K562 (cell line): ENCODE measurements at regions not wholly inside any gene's neighbourhood (a gene's known extent, or its start where the extent isn't known, plus 50 kb on each side); places are given as distances from the start of the nearest gene placed in this dataset.

ENCODE experiments used
- ATAC-seq: fragments of 200-7000 bp; cut with Tn5 transposase; 3 replicates; pipeline ENCODE4 v1.9.1; 2020; ENCODE audit warnings: moderate library complexity
- BruUV-seq: library from RNA; stranded (reverse); fragments of 400-500 nt; replicated peaks from 2 replicates; lab custom pipeline; 2021; lab: Mats Ljungman, UMichigan
- CTCF ChIA-PET: fragments of 300-600 bp; formaldehyde crosslinking; extraction: SDS; loops from one replicate; lab custom pipeline; 2021; ENCODE audit warnings: low intra/inter-chr PET ratio; lab: Yijun Ruan, JAX
- POLR2A ChIA-PET: fragments of 300-600, 350-650 bp; sonication (Branson Sonifier 250); formaldehyde crosslinking; extraction: SDS; loops from one replicate; lab custom pipeline; 2021; ENCODE audit warnings: antibody characterized with exemption, inconsistent platforms; lab: Yijun Ruan, JAX
- DNase-seq, 4 experiments: peaks; one replicate each; pipeline versions ENCODE4 v3.0.0 to v3.0.0-alpha.2; 2011 to 2018; ENCODE audit warnings: low spot score in 3 of 4, mixed read lengths in 3 of 4; ENCODE audit errors: extremely low read depth in 1 of 4
- FAIRE-seq: peaks from 2 replicates; lab custom pipeline; 2011; peaks lifted over from hg19 to GRCh38; lab: Jason Lieb, UNC
- H2AFZ ChIP-seq: 2 replicates; pipeline ENCODE4 v1.6.0; 2011; ENCODE audit warnings: low read depth, low read length, control low read depth, inconsistent platforms
- H3K27ac ChIP-seq: fragments of 200-600 bp; 3 replicates; pipeline ENCODE4 v1.8.0; 2011; ENCODE audit warnings: low read depth, mild to moderate bottlenecking, control low read depth, inconsistent platforms, low read length, moderate library complexity, mixed read lengths; ENCODE audit errors: extremely low read depth
- H3K27me3 ChIP-seq, 2 experiments: fragments of 300-600 bp in 1 of 2; 2 replicates in 1 of 2; 3 replicates in 1 of 2; pipeline versions ENCODE4 v1.6.0 to v1.8.0; 2011; ENCODE audit warnings: inconsistent platforms in 2 of 2, low read length in 2 of 2, mild to moderate bottlenecking in 1 of 2, mixed read lengths in 1 of 2, moderate library complexity in 1 of 2; ENCODE audit not compliant: control insufficient read depth in 2 of 2, insufficient read depth in 2 of 2
- H3K36me3 ChIP-seq: fragments of 300-600 bp; 3 replicates; pipeline ENCODE4 v1.8.0; 2011; ENCODE audit warnings: mild to moderate bottlenecking, low read length, inconsistent platforms; ENCODE audit not compliant: control insufficient read depth, insufficient read depth
- H3K4me1 ChIP-seq, 2 experiments: fragments of 200-600 bp in 1 of 2; replicated peaks in 1 of 2; 2 replicates in 1 of 2; 3 replicates in 1 of 2; pipeline versions ENCODE4 v1.5.1 to v1.8.0; 2011; ENCODE audit warnings: inconsistent platforms in 2 of 2, low read length in 2 of 2, mild to moderate bottlenecking in 1 of 2, mixed read lengths in 1 of 2, moderate library complexity in 1 of 2; ENCODE audit not compliant: control insufficient read depth in 2 of 2, insufficient read depth in 2 of 2
- H3K4me2 ChIP-seq: 2 replicates; pipeline ENCODE4 v1.6.1; 2011; ENCODE audit warnings: low read length, control low read depth, inconsistent platforms, mixed read lengths; ENCODE audit not compliant: insufficient read depth
- H3K4me3 ChIP-seq: fragments of 200-600 bp; sonication (generic), shearing (Covaris generic); 2 replicates; pipeline ENCODE4 v1.5.1; 2016; ENCODE audit warnings: control low read depth, inconsistent platforms
- H3K79me2 ChIP-seq: fragments of 200-600 bp; 3 replicates; pipeline ENCODE4 v1.8.0; 2011; ENCODE audit warnings: low read length, inconsistent platforms; ENCODE audit not compliant: control insufficient read depth, insufficient read depth
- H3K9ac ChIP-seq, 2 experiments: 2 replicates each; pipeline versions ENCODE4 v1.6.0 to v1.6.1; 2011; ENCODE audit warnings: low read depth in 2 of 2, low read length in 2 of 2, control low read depth in 1 of 2, inconsistent platforms in 1 of 2, mild to moderate bottlenecking in 1 of 2, mixed read lengths in 1 of 2; ENCODE audit not compliant: insufficient read depth in 1 of 2
- H3K9me1 ChIP-seq: one replicate; pipeline ENCODE4 v1.6.0; 2011; ENCODE audit warnings: inconsistent platforms, mild to moderate bottlenecking, low read length, moderate library complexity; ENCODE audit not compliant: control insufficient read depth, insufficient read depth
- H3K9me3 ChIP-seq: replicated peaks from 2 replicates; pipeline ENCODE4 v1.5.1; 2011; ENCODE audit warnings: low read depth, low read length, inconsistent platforms; ENCODE audit not compliant: control insufficient read depth, insufficient read depth
- H4K20me1 ChIP-seq: replicated peaks from 2 replicates; pipeline ENCODE4 v1.6.1; 2011; ENCODE audit warnings: low read length, inconsistent platforms, mixed read lengths; ENCODE audit not compliant: control insufficient read depth, insufficient read depth
- ARNT ChIP-seq, 2 experiments: fragments of 450-650 bp; IDR thresholded peaks; 2 replicates each; pipeline ENCODE4 v1.6.1; 2016; ENCODE audit warnings: mild to moderate bottlenecking in 1 of 2
- CEBPB ChIP-seq: fragments of 450-650 bp; IDR thresholded peaks from 2 replicates; pipeline ENCODE4 v1.6.1; 2016; ENCODE audit warnings: missing genetic modification characterization, missing compliant biosample characterization
- EP400 ChIP-seq: fragments of 450-650 bp; IDR thresholded peaks from 2 replicates; pipeline ENCODE4 v1.6.1; 2017; ENCODE audit warnings: antibody characterized with exemption, mild to moderate bottlenecking, moderate library complexity
- FUS ChIP-seq: fragments of 200-400 bp; formaldehyde crosslinking; optimal IDR thresholded peaks from 2 replicates; pipeline ENCODE3; 2017; ENCODE audit warnings: low read depth, low read length
- TARDBP ChIP-seq: fragments of 450-650 bp; IDR thresholded peaks from 2 replicates; pipeline ENCODE4 v1.6.1; 2016
- ZNF184 ChIP-seq: sonication (generic); formaldehyde crosslinking; IDR thresholded peaks from 2 replicates; pipeline ENCODE4 v1.5.0; 2020; ENCODE audit warnings: missing genetic modification reagents
- ZNF778 ChIP-seq: fragments of 450-650 bp; formaldehyde crosslinking; IDR thresholded peaks from 2 replicates; pipeline ENCODE4 v1.4.0; 2020; ENCODE audit warnings: mild to moderate bottlenecking, moderate library complexity
- WGBS: fragments of 100-300 bp; shearing (Covaris generic); methylation state at CpG from one replicate; pipeline ENCODE4 v1.1.6; 2016; ENCODE audit warnings: low coverage, mixed read lengths; ENCODE audit not compliant: insufficient coverage; ENCODE audit errors: missing lambda C conversion rate; 5-methylcytosine and 5-hydroxymethylcytosine counted together
- in situ Hi-C: fragments of 300-500 bp; cut with MboI; formaldehyde crosslinking; loops from 4 replicates; pipeline ENCODE4 v1.15.0; 2018; ENCODE audit warnings: inconsistent platforms, mixed read lengths
- intact Hi-C: fragments of 100-400 bp; cut with micrococcal nuclease; formaldehyde crosslinking; loops from 2 replicates; pipeline ENCODE4 v1.14.2; 2022
- TF ChIP-seq, protein P1 (sequence below): fragments of 450-650 bp; formaldehyde crosslinking; IDR thresholded peaks from 2 replicates; pipeline ENCODE4 v1.4.0; 2022; ENCODE audit warnings: missing genetic modification characterization
- TF ChIP-seq, protein P2 (sequence below): sonication (generic); formaldehyde crosslinking; IDR thresholded peaks from 2 replicates; pipeline ENCODE4 v1.8.1; 2023; ENCODE audit warnings: missing genetic modification reagents, mild to moderate bottlenecking, borderline replicate concordance

GRCh38 chr12:22788913-22789312, 163.9 kb downstream of the ETNK1 start (continued):
- TF ChIP-seq, protein P1, sequence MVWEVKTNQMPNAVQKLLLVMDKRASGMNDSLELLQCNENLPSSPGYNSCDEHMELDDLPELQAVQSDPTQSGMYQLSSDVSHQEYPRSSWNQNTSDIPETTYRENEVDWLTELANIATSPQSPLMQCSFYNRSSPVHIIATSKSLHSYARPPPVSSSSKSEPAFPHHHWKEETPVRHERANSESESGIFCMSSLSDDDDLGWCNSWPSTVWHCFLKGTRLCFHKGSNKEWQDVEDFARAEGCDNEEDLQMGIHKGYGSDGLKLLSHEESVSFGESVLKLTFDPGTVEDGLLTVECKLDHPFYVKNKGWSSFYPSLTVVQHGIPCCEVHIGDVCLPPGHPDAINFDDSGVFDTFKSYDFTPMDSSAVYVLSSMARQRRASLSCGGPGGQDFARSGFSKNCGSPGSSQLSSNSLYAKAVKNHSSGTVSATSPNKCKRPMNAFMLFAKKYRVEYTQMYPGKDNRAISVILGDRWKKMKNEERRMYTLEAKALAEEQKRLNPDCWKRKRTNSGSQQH (CRISPR knock-in tag), result no peak

GRCh38 chr12:22792138-22792537, 167.2 kb downstream of the ETNK1 start:
- CTCF ChIA-PET, result no interaction called here
- H3K4me1 ChIP-seq, result no peaks in the 10 kb centered on the region; a peak in 1 of 5 replicates
- H3K9ac ChIP-seq, result no peak overlapping the region
- BruUV-seq, result no TSS peak
- no peaks in the 10 kb centered on the region for H4K20me1 ChIP-seq
- H2AFZ ChIP-seq, result no peak overlapping the region
- no peaks in the 10 kb centered on the region for H3K9me1 ChIP-seq
- in situ Hi-C loops, result no loop called here
- H3K27ac ChIP-seq, result no peak overlapping the region
- TF ChIP-seq ZNF184, result no peak
- POLR2A ChIA-PET, result interaction anchor here (0.6 kb wide), 1 partner anchor 29 kb away, joined by 3 read pairs; no protein-coding TSS in a partner anchor
- FAIRE-seq (no peak), DNase-seq (no peak), ATAC-seq (no peak)
- no peaks in the 10 kb centered on the region for H3K36me3 ChIP-seq
- no peak overlapping the region for H3K4me2 ChIP-seq
- H3K4me3 ChIP-seq, result no peak overlapping the region
- intact Hi-C loops, result no loop called here
- no peaks in the 10 kb centered on the region for H3K9me3 ChIP-seq
- 0% methylated on average over 4 of the region's 4 CpGs for WGBS
- no peaks in the 10 kb centered on the region for H3K79me2 ChIP-seq
- H3K27me3 ChIP-seq, result no peaks in the 10 kb centered on the region

GRCh38 chr12:22794017-22794416, 169.0 kb downstream of the ETNK1 start:
- H3K4me1 ChIP-seq, result no peaks in the 10 kb centered on the region
- H2AFZ ChIP-seq, result no peak overlapping the region
- H3K9ac ChIP-seq, result no peak overlapping the region
- no peak overlapping the region for H3K4me2 ChIP-seq
- ATAC-seq (no peak), FAIRE-seq (no peak), DNase-seq (no peak)
- in situ Hi-C loops (no loop called here), intact Hi-C loops (no loop called here)
- no peaks in the 10 kb centered on the region for H3K9me3 ChIP-seq
- BruUV-seq, result no TSS peak
- no peaks in the 10 kb centered on the region for H3K79me2 ChIP-seq
- 21% methylated on average over 1 of the region's 1 CpG for WGBS
- no peaks in the 10 kb centered on the region for H3K27me3 ChIP-seq
- H3K4me3 ChIP-seq, result no peak overlapping the region
- POLR2A ChIA-PET, result no interaction called here
- H4K20me1 ChIP-seq, result no peaks in the 10 kb centered on the region
- no peak overlapping the region for H3K27ac ChIP-seq
- no peaks in the 10 kb centered on the region for H3K36me3 ChIP-seq
- CTCF ChIA-PET, result no interaction called here
- H3K9me1 ChIP-seq, result no peaks in the 10 kb centered on the region
- TF ChIP-seq EP400, result no peak
- TF ChIP-seq TARDBP, result no peak
- TF ChIP-seq ARNT (IDR thresholded peaks at IDR 0.05), result no peak
- TF ChIP-seq, protein P2, sequence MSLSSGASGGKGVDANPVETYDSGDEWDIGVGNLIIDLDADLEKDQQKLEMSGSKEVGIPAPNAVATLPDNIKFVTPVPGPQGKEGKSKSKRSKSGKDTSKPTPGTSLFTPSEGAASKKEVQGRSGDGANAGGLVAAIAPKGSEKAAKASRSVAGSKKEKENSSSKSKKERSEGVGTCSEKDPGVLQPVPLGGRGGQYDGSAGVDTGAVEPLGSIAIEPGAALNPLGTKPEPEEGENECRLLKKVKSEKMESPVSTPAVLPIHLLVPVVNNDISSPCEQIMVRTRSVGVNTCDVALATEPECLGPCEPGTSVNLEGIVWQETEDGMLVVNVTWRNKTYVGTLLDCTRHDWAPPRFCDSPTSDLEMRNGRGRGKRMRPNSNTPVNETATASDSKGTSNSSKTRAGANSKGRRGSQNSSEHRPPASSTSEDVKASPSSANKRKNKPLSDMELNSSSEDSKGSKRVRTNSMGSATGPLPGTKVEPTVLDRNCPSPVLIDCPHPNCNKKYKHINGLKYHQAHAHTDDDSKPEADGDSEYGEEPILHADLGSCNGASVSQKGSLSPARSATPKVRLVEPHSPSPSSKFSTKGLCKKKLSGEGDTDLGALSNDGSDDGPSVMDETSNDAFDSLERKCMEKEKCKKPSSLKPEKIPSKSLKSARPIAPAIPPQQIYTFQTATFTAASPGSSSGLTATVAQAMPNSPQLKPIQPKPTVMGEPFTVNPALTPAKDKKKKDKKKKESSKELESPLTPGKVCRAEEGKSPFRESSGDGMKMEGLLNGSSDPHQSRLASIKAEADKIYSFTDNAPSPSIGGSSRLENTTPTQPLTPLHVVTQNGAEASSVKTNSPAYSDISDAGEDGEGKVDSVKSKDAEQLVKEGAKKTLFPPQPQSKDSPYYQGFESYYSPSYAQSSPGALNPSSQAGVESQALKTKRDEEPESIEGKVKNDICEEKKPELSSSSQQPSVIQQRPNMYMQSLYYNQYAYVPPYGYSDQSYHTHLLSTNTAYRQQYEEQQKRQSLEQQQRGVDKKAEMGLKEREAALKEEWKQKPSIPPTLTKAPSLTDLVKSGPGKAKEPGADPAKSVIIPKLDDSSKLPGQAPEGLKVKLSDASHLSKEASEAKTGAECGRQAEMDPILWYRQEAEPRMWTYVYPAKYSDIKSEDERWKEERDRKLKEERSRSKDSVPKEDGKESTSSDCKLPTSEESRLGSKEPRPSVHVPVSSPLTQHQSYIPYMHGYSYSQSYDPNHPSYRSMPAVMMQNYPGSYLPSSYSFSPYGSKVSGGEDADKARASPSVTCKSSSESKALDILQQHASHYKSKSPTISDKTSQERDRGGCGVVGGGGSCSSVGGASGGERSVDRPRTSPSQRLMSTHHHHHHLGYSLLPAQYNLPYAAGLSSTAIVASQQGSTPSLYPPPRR (CRISPR knock-in tag), result no peak
- no peak for TF ChIP-seq FUS
- TF ChIP-seq CEBPB (tag), result peak; percentile 89
- no peak for TF ChIP-seq ZNF778 (CRISPR knock-in tag)
